ENCODE measurements at regions not wholly inside any gene's neighbourhood (a gene's known extent, or its start where the extent isn't known, plus 50 kb on each side); places are given as distances from the start of the nearest gene placed in this dataset.

DNA sequence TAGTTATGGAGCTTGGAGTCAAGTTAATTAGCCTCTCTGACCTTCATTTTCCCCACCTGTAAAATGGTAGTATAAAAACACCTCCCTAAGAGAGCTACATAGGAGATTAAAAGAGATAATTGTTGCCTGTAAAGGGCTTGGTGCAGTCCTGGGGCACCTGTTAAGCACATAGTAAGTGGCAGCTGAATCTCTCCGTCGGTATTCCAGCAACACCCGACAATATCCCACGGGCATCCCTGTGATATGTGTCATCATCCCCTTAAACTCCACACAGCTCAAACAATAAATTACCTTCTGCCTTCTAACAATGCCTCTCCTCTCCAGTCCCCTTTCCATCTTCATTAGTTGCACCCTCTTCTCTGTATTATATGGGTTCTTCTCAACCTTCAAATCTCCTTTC is 121.5 kb downstream of the C11orf91 start:
- Histone ChIP-seq H3K36me3 (no peaks in the 10 kb centered on the region), H3K4me3 (no peak overlapping the region), H3K4me1 (no peaks in the 10 kb centered on the region), H3K9me3 (no peaks in the 10 kb centered on the region), H3K27ac (no peak overlapping the region), H3K27me3 (no peaks in the 10 kb centered on the region)
- TF ChIP-seq POLR2AphosphoS5 (IDR thresholded peaks at IDR 0.05) (no peak), POLR2A (IDR thresholded peaks at IDR 0.05) (no peak), EP300 (IDR thresholded peaks at IDR 0.05) (no peak)
- TF ChIP-seq, protein P1, sequence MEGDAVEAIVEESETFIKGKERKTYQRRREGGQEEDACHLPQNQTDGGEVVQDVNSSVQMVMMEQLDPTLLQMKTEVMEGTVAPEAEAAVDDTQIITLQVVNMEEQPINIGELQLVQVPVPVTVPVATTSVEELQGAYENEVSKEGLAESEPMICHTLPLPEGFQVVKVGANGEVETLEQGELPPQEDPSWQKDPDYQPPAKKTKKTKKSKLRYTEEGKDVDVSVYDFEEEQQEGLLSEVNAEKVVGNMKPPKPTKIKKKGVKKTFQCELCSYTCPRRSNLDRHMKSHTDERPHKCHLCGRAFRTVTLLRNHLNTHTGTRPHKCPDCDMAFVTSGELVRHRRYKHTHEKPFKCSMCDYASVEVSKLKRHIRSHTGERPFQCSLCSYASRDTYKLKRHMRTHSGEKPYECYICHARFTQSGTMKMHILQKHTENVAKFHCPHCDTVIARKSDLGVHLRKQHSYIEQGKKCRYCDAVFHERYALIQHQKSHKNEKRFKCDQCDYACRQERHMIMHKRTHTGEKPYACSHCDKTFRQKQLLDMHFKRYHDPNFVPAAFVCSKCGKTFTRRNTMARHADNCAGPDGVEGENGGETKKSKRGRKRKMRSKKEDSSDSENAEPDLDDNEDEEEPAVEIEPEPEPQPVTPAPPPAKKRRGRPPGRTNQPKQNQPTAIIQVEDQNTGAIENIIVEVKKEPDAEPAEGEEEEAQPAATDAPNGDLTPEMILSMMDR (IDR thresholded peaks at IDR 0.05): no peak
- 91 to 93% methylated on average over 4 of the region's 4 CpGs for WGBS, 2 donors
- DNase-seq: no peak
- no peak for ATAC-seq (ENCODE audit: low FRiP score in 2 of 2)

DNA sequence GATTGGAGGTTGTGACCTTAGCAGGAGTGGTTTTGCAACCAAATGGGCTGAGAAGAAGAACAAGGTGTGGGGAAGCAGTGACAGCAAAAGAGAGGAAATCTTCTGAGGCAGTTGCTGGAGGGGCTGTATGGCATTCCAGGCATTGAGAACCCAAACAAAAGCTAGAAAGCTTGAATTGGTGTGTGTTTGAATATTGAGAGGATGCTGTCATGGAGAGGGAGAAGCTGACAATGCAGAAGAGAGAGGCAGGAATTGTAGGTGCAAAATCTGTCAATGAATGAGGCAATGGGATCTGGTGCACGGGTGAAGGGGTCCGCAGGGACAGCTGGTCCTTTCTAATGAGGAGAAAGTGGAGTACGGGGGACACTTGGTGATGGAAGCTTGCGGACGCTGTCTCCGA is 123.4 kb downstream of the C11orf91 start:
- H3K9me3 ChIP-seq: peaks cover 0 to 5% (median 2%) of the 10 kb centered on the region in 4 donors
- DNase-seq (no peak), ATAC-seq (ENCODE audit: low FRiP score in 2 of 2) (no peak)
- no peaks in the 10 kb centered on the region for H3K27me3 ChIP-seq
- TF ChIP-seq POLR2AphosphoS5 (IDR thresholded peaks at IDR 0.05): no peak
- TF ChIP-seq POLR2A (IDR thresholded peaks at IDR 0.05): no peak
- no peak for TF ChIP-seq EP300 (IDR thresholded peaks at IDR 0.05)
- TF ChIP-seq, protein P1 (IDR thresholded peaks at IDR 0.05): no peak
- no peak overlapping the region for H3K27ac ChIP-seq
- 85 to 95% methylated on average over 6 of the region's 6 CpGs for WGBS, 2 donors
- no peaks in the 10 kb centered on the region for H3K36me3 ChIP-seq
- H3K4me1 ChIP-seq: no peaks in the 10 kb centered on the region
- H3K4me3 ChIP-seq: no peak overlapping the region

DNA sequence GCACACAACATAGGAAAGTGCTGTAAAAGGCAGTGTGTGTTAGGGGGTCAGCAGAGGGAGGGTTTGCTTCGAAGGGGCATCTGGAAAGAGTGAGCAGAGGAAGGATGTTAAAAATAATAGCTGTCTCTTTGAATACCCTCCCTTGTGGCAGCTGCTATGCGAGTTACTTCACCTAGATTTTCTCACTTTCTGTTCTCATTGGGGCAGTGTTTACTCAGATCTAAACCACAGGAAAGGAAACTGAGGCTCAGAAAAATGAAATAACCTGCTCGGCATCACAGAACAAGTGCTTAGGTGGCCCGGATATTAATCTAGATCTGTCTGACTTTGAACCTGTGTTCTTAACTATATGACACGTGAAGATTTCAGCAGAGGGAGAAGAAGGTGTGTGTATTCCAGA is 125.3 kb downstream of the C11orf91 start:
- 68 to 71% methylated on average over 5 of the region's 5 CpGs for WGBS, 2 donors
- ATAC-seq (ENCODE audit: low FRiP score in 2 of 2): no peak
- H3K4me3 ChIP-seq: no peak overlapping the region
- H3K9me3 ChIP-seq: peaks cover 0 to 5% (median 2%) of the 10 kb centered on the region in 4 donors
- H3K4me1 ChIP-seq: no peaks in the 10 kb centered on the region
- TF ChIP-seq EP300 (IDR thresholded peaks at IDR 0.05) (no peak), POLR2AphosphoS5 (IDR thresholded peaks at IDR 0.05) (no peak)
- DNase-seq: no peak
- no peak overlapping the region for H3K27ac ChIP-seq
- H3K27me3 ChIP-seq: no peaks in the 10 kb centered on the region
- H3K36me3 ChIP-seq: no peaks in the 10 kb centered on the region

DNA sequence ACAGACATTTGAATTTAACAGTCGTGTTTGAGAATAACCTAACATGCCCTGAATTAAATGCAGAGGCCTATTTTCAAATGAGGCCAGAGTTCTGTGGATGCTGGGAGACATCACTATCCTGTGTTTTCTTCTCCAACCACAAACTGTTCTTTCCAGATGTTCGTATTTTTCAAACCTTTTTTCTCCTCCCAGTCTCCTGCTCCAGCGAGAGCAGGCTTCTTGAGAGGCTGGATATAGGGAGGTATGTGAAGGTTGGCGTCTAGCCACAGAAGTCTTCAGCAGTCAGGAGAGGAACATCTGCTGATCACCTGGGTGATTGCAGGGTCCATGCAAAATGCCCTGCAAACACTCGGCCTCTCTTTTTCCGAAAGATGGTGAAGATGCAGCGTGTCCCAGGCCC is 126.3 kb downstream of the C11orf91 start:
- Histone ChIP-seq H3K27ac (no peak overlapping the region), H3K4me1 (no peaks in the 10 kb centered on the region), H3K36me3 (no peaks in the 10 kb centered on the region), H3K27me3 (no peaks in the 10 kb centered on the region), H3K9me3 (peaks cover 0 to 5% (median 2%) of the 10 kb centered on the region in 4 donors), H3K4me3 (no peak overlapping the region)
- no peak for DNase-seq
- ATAC-seq (ENCODE audit: low FRiP score in 2 of 2): no peak
- whole genome bisulfite sequencing, 2 donors: 83 to 87% methylated on average over 7 of the region's 7 CpGs
- TF ChIP-seq EP300 (IDR thresholded peaks at IDR 0.05): no peak
- TF ChIP-seq POLR2A (IDR thresholded peaks at IDR 0.05): no peak
- TF ChIP-seq POLR2AphosphoS5 (IDR thresholded peaks at IDR 0.05): no peak
- TF ChIP-seq, protein P1 (IDR thresholded peaks at IDR 0.05): no peak

DNA sequence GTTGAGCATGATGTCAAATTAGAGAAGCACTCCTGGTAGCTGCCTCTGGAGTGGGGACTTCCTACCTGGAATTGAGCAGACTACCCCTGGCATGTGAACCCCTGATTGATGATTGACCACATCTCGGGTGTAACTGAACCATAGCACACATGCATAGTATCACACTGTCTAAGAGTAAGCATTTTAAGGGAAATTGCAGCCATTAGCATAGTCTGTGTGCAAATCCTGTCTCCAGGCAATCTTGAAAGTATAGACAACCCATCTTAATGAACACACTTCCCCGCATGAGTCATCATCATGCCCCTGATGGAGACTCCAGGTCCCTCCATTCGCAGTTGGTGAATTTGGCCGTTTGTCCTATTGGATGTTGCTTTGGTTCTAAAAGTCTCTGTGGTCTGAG is 131.3 kb downstream of the C11orf91 start:
- no peak overlapping the region for H3K27ac ChIP-seq
- no peak overlapping the region for H3K4me3 ChIP-seq
- no peaks in the 10 kb centered on the region for H3K4me1 ChIP-seq
- no peaks in the 10 kb centered on the region for H3K36me3 ChIP-seq
- WGBS, 2 donors: 82% methylated on average over 4 of the region's 4 CpGs
- peaks cover 0 to 5% (median 2%) of the 10 kb centered on the region in 4 donors for H3K9me3 ChIP-seq
- no peaks in the 10 kb centered on the region for H3K27me3 ChIP-seq
- no peak for TF ChIP-seq POLR2A (IDR thresholded peaks at IDR 0.05)
- ATAC-seq (ENCODE audit: low FRiP score in 2 of 2) (no peak), DNase-seq (no peak)

DNA sequence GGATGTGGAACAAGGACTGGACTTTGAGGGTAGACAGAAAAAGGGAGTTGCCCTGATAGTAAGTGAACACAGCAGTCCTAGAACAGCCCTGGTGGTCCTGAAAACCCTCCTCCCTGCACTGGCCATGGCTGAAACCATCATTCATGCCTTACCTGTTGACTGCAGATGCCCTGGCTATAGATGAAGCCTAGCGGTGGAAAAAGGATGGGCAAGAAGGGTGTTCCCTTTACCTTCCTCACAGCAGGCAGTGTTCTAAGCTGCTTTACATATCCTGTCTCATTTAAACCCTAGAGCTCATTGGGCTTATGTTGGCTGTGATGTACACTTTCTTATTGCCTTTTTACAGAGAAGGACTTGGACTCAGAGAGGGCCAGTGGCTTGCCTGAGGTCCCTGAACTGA is 133.6 kb downstream of the C11orf91 start:
- H3K9me3 ChIP-seq: no peaks in the 10 kb centered on the region
- TF ChIP-seq POLR2AphosphoS5 (IDR thresholded peaks at IDR 0.05) (no peak), EP300 (IDR thresholded peaks at IDR 0.05) (no peak), POLR2A (IDR thresholded peaks at IDR 0.05) (no peak)
- TF ChIP-seq, protein P1 (IDR thresholded peaks at IDR 0.05): no peak
- H3K27me3 ChIP-seq: no peaks in the 10 kb centered on the region
- H3K36me3 ChIP-seq: no peaks in the 10 kb centered on the region
- DNase-seq (no peak), ATAC-seq (ENCODE audit: low FRiP score in 2 of 2) (no peak)
- 82 to 100% methylated on average over 1 of the region's 1 CpG for WGBS, 2 donors
- H3K4me1 ChIP-seq: no peaks in the 10 kb centered on the region
- H3K27ac ChIP-seq: no peak overlapping the region
- no peak overlapping the region for H3K4me3 ChIP-seq
